Stomach (tissue), 4 donors: ENCODE measurements at regions not wholly inside any gene's neighbourhood (a gene's known extent, or its start where the extent isn't known, plus 50 kb on each side); places are given as distances from the start of the nearest gene placed in this dataset.

Experiments used
- POLR2A ChIP-seq, 4 donors: fragments of 450-650 bp; IDR thresholded peaks; one replicate each; pipeline ENCODE4 v1.6.1; 2016; ENCODE audit warnings: antibody characterized with exemption in 4 of 4, control low read depth in 2 of 4, mild to moderate bottlenecking in 1 of 4, moderate library complexity in 1 of 4
- POLR2AphosphoS5 ChIP-seq, 3 donors: sonication (generic); formaldehyde crosslinking; IDR thresholded peaks; one replicate each; pipeline ENCODE4 v1.6.1; 2016; ENCODE audit warnings: antibody characterized with exemption in 3 of 3

DNA sequence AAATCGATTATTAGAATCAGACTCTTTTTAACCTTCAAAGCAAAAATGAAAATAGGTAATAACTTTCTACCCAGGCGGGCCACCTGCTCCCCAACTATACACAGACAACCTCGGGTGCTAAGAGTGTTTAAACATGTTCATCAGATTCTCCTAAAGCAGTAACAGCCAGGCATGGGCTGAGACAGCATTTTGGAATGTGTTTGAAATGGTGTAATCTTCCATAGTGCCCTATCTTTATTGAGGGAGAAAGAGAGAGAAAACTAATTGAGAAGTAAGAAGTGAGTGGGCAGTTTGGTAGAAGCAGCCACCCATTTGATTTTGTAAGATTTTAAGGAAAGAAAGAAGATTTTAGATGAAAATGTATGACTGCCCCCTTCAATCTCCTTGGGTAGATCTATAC lies 196.1 kb upstream of the CTAGE1 start:
- TF ChIP-seq POLR2A (IDR thresholded peaks at IDR 0.05) = no peak
- TF ChIP-seq POLR2AphosphoS5 (IDR thresholded peaks at IDR 0.05) = no peak
